Gastrocnemius medialis (tissue), 4 donors: ENCODE measurements at regions not wholly inside any gene's neighbourhood (a gene's known extent, or its start where the extent isn't known, plus 50 kb on each side); places are given as distances from the start of the nearest gene placed in this dataset.

Experiments
- ATAC-seq, 2 donors: fragments of 150-250 bp; one replicate each; pipeline ENCODE4 v1.9.1; 2016
- DNase-seq, 2 donors: peaks; one replicate each; pipeline ENCODE4 v3.0.0-alpha.2; 2019
- H3K27ac ChIP-seq, 4 donors: fragments of 200-600 bp; sonication (generic); 1 replicate in 1 of 4; 2 replicates in 3 of 4; pipeline ENCODE4 v1.5.1; 2016 to 2018; ENCODE audit warnings: mild to moderate bottlenecking in 2 of 4, moderate library complexity in 1 of 4
- H3K27me3 ChIP-seq, 3 donors: fragments of 200-600 bp; sonication (generic) in 2 of 3; 1 replicate in 1 of 3; 2 replicates in 2 of 3; pipeline versions ENCODE4 v1.5.1 to v1.6.0; 2016 to 2019; ENCODE audit warnings: mild to moderate bottlenecking in 1 of 3, moderate library complexity in 1 of 3
- H3K36me3 ChIP-seq, 2 donors: fragments of 200-600 bp; sonication (generic) in 1 of 2; one replicate each; pipeline ENCODE4 v1.5.1; 2017 to 2018
- H3K4me1 ChIP-seq, 2 donors: fragments of 200-600 bp; sonication (generic) in 1 of 2; one replicate each; pipeline ENCODE4 v1.5.1; 2016 to 2017; ENCODE audit warnings: mild to moderate bottlenecking in 2 of 2
- H3K4me3 ChIP-seq, 4 donors: fragments of 200-600 bp; sonication (generic) in 3 of 4; 1 replicate in 1 of 4; 2 replicates in 3 of 4; pipeline ENCODE4 v1.5.1; 2016 to 2019; ENCODE audit warnings: mild to moderate bottlenecking in 2 of 4
- H3K9me3 ChIP-seq, 3 donors: fragments of 200-600 bp; sonication (generic) in 2 of 3; 1 replicate in 1 of 3; 2 replicates in 2 of 3; pipeline ENCODE4 v1.5.1; 2016 to 2019
- POLR2A ChIP-seq, 2 donors: fragments of 450-650 bp; IDR thresholded peaks; one replicate each; pipeline ENCODE4 v1.6.1; 2017; ENCODE audit warnings: antibody characterized with exemption in 2 of 2, mild to moderate bottlenecking in 2 of 2, moderate library complexity in 2 of 2
- in situ Hi-C, 4 donors: fragments of 200-750 bp; cut with MboI; loops; one replicate each; pipeline versions ENCODE4 v1.15.0 to v1.8.0; 2017; ENCODE audit warnings: low sequenced_read_pairs in 4 of 4
- intact Hi-C: fragments of 100-400 bp; cut with DNase I; formaldehyde crosslinking; loops from one replicate; pipeline ENCODE4 v1.15.1; 2023; ENCODE audit warnings: low total_unique reads
- TF ChIP-seq, protein P1 (sequence below), 5 experiments: fragments of 450-650 bp in 3 of 5; fragments of 200-600 bp in 2 of 5; sonication (generic) in 2 of 5; IDR thresholded peaks in 4 of 5; conservative IDR thresholded peaks in 1 of 5; 1 replicate in 4 of 5; 2 replicates in 1 of 5; pipeline ENCODE4 v1.5.1; 2016 to 2019; ENCODE audit warnings: antibody characterized with exemption in 5 of 5, mild to moderate bottlenecking in 3 of 5, moderate library complexity in 3 of 5

DNA sequence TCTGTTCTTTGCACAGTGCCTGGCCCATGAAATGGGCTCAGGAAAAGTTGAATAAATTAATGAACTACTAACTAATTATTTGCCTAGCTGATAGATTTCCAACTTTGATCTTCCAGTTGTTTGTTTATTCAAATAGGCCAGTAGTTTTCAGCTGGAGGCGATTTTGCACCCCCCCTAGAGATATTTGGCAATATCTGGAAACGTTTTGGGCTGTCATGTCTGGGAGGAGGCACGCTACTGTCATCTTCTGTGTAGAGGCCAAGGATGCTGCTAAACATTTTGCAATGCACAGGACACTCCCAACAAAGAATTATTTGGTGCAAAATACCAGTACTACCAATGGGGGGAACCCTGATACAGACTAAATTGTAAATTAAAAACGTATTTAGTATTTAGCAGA is 81.9 kb downstream of the VCX2 start:
- Histone ChIP-seq H3K36me3 (no peaks in the 10 kb centered on the region), H3K4me1 (no peaks in the 10 kb centered on the region), H3K9me3 (no peaks in the 10 kb centered on the region), H3K4me3 (no peak overlapping the region), H3K27ac (no peak overlapping the region), H3K27me3 (no peaks in the 10 kb centered on the region)
- TF ChIP-seq, protein P1, sequence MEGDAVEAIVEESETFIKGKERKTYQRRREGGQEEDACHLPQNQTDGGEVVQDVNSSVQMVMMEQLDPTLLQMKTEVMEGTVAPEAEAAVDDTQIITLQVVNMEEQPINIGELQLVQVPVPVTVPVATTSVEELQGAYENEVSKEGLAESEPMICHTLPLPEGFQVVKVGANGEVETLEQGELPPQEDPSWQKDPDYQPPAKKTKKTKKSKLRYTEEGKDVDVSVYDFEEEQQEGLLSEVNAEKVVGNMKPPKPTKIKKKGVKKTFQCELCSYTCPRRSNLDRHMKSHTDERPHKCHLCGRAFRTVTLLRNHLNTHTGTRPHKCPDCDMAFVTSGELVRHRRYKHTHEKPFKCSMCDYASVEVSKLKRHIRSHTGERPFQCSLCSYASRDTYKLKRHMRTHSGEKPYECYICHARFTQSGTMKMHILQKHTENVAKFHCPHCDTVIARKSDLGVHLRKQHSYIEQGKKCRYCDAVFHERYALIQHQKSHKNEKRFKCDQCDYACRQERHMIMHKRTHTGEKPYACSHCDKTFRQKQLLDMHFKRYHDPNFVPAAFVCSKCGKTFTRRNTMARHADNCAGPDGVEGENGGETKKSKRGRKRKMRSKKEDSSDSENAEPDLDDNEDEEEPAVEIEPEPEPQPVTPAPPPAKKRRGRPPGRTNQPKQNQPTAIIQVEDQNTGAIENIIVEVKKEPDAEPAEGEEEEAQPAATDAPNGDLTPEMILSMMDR (IDR thresholded peaks at IDR 0.05 in 4 of 5, conservative IDR thresholded peaks at IDR 0.05 in 1 of 5), result no peak
- no peak for TF ChIP-seq POLR2A (IDR thresholded peaks at IDR 0.05)
- in situ Hi-C loops, result no loop called here
- intact Hi-C loops, result no loop called here
- no peak for ATAC-seq
- DNase-seq, result no peak

DNA sequence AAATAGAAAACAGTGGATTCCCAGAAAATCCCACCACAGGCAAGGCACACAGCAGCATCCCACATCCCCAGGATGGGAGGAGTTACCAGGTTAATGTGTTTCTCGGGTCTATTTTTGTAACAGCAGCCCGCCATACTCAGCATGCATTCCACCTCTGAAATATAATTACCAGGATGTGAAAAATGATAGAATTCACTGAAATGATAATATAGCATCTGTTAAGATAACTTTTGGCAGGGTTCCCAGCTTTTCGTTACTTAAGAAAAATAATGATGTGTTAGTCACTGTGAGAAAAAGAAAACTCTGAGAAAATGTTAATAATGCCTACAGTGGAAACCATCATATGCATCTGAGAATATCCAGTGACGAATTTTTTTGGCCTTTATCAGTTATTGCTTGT is 87.1 kb downstream of the VCX2 start:
- no peaks in the 10 kb centered on the region for H3K4me1 ChIP-seq
- TF ChIP-seq, protein P1 (IDR thresholded peaks at IDR 0.05 in 4 of 5, conservative IDR thresholded peaks at IDR 0.05 in 1 of 5), result no peak
- TF ChIP-seq POLR2A (IDR thresholded peaks at IDR 0.05), result no peak
- no peak overlapping the region for H3K27ac ChIP-seq
- intact Hi-C loops, result no loop called here
- no peaks in the 10 kb centered on the region for H3K27me3 ChIP-seq
- in situ Hi-C loops, result no loop called here
- no peak for DNase-seq
- H3K4me3 ChIP-seq, result no peak overlapping the region
- H3K36me3 ChIP-seq, result no peaks in the 10 kb centered on the region
- ATAC-seq, result no peak
- H3K9me3 ChIP-seq, result no peaks in the 10 kb centered on the region

DNA sequence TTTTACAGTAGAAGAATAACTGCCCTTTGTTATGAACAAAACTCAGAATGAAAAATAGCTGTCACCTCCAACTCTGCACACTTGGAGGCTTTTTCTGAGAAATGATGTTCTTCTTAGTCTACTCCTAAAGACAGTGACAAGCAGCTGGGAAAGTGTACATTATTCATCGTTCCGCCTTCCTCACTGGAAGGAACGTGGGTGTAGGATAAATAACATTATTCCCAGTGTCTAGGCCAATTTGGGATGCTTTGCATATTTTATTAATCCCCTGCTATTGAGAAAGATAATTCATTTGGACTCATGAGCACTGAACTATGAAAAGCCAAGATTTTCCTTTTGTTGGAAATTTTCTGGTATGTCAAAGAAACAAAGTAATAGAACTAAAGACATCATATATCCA is 87.8 kb downstream of the VCX2 start:
- ATAC-seq (no peak), DNase-seq (no peak)
- Histone ChIP-seq H3K9me3 (no peaks in the 10 kb centered on the region), H3K27me3 (no peaks in the 10 kb centered on the region), H3K4me1 (no peaks in the 10 kb centered on the region), H3K36me3 (no peaks in the 10 kb centered on the region), H3K4me3 (no peak overlapping the region), H3K27ac (no peak overlapping the region)
- intact Hi-C loops (no loop called here), in situ Hi-C loops (no loop called here)
- TF ChIP-seq, protein P1 (IDR thresholded peaks at IDR 0.05 in 4 of 5, conservative IDR thresholded peaks at IDR 0.05 in 1 of 5), result no peak
- no peak for TF ChIP-seq POLR2A (IDR thresholded peaks at IDR 0.05)

DNA sequence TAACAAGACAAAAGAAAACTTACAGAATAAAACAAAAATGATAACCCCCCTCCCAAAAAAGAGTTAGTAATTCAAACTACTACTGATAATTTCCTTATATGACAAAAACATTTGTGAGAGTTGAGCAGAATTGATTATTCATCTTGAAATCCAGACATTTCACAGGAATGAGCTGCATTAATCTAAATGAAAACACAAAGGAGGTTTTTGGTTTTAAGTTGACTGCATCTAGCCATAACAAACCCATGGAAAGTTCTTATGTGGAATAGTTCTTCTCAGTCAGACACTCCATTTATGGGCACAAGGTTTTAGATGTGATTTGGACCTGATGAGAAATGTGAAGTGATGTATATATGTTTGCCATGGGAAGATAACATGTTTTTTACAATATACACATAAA is 95.4 kb downstream of the VCX2 start:
- Histone ChIP-seq H3K27me3 (no peaks in the 10 kb centered on the region), H3K9me3 (no peaks in the 10 kb centered on the region), H3K36me3 (no peaks in the 10 kb centered on the region), H3K4me1 (no peaks in the 10 kb centered on the region), H3K4me3 (no peak overlapping the region), H3K27ac (no peak overlapping the region)
- in situ Hi-C loops (no loop called here), intact Hi-C loops (no loop called here)
- ATAC-seq (no peak), DNase-seq (no peak)
- TF ChIP-seq, protein P1 (IDR thresholded peaks at IDR 0.05 in 4 of 5, conservative IDR thresholded peaks at IDR 0.05 in 1 of 5), result no peak
- TF ChIP-seq POLR2A (IDR thresholded peaks at IDR 0.05), result no peak

DNA sequence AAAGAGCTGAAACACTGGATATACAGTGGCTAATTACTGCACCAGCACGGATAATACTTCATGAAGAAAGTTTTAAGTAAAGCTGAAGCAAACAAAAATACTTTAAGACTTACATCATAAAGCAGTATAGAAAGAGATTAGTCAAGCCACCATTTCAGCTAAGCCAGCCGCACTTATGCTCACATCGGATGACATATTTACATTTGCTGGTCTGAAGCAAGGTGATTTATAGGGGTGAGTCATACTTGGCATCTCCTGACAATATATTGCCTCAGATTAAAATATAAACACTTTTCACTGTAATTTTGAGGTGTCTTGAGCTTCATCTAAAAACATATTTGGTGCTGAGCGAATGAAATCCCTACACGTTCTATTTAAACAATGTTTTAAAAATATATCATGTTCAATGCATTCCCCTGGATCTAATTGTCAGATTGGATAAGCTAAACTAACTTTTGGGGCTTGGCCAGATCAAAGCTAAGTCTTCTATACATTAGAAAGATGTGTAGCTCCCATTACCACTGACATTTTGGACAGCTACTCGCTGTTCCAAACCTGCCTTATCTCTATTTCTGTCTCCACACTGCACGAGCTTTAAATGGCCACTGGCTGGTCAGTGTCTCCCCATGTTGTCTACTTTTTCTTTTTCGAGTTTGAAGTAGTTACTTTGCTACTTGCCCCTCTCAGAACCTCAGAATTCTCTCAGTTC is 103.2 kb downstream of the VCX2 start:
- Histone ChIP-seq H3K27me3 (no peaks in the 10 kb centered on the region), H3K9me3 (no peaks in the 10 kb centered on the region), H3K27ac (no peak overlapping the region), H3K4me1 (no peaks in the 10 kb centered on the region), H3K36me3 (no peaks in the 10 kb centered on the region), H3K4me3 (no peak overlapping the region)
- intact Hi-C loops (no loop called here), in situ Hi-C loops (no loop called here)
- DNase-seq, result no peak
- no peak for ATAC-seq
- TF ChIP-seq, protein P1 (IDR thresholded peaks at IDR 0.05 in 4 of 5, conservative IDR thresholded peaks at IDR 0.05 in 1 of 5), result no peak
- no peak for TF ChIP-seq POLR2A (IDR thresholded peaks at IDR 0.05)
